Neural progenitor cell (in vitro differentiated cells): ENCODE measurements at regions not wholly inside any gene's neighbourhood (a gene's known extent, or its start where the extent isn't known, plus 50 kb on each side); places are given as distances from the start of the nearest gene placed in this dataset.

Experiments used
- DNase-seq: peaks from one replicate; pipeline ENCODE4 v3.0.0-alpha.2; 2016; ENCODE audit warnings: low spot score
- H2AFZ ChIP-seq: fragments of 200-600 bp; sonication (generic); replicated peaks from 2 replicates; pipeline ENCODE4 v1.6.1; 2016; ENCODE audit warnings: antibody characterized with exemption
- H3F3A ChIP-seq: fragments of 200-600 bp; sonication (generic); 2 replicates; pipeline ENCODE4 v1.6.1; 2016; ENCODE audit warnings: antibody characterized with exemption, low read depth
- H3K27ac ChIP-seq: fragments of 200-600 bp; sonication (generic); 2 replicates; pipeline ENCODE4 v1.5.1; 2016; ENCODE audit warnings: mild to moderate bottlenecking
- H3K27me3 ChIP-seq: fragments of 200-600 bp; sonication (generic); 2 replicates; pipeline ENCODE4 v1.6.1; 2016; ENCODE audit warnings: mild to moderate bottlenecking, moderate library complexity
- H3K36me3 ChIP-seq: fragments of 200-600 bp; sonication (generic); 2 replicates; pipeline ENCODE4 v1.5.1; 2016
- H3K4me1 ChIP-seq: fragments of 200-600 bp; sonication (generic); 2 replicates; pipeline ENCODE4 v1.6.1; 2016; ENCODE audit warnings: mixed run types
- H3K4me2 ChIP-seq: fragments of 200-600 bp; sonication (generic); 2 replicates; pipeline ENCODE4 v1.6.1; 2016
- H3K4me3 ChIP-seq: fragments of 200-600 bp; sonication (generic); 2 replicates; pipeline ENCODE4 v1.5.1; 2016
- H3K79me2 ChIP-seq: fragments of 200-600 bp; sonication (generic); 2 replicates; pipeline ENCODE4 v1.6.1; 2016; ENCODE audit warnings: low read depth
- H3K9ac ChIP-seq: fragments of 200-600 bp; sonication (generic); 2 replicates; pipeline ENCODE4 v1.6.1; 2016
- H3K9me3 ChIP-seq: fragments of 200-600 bp; sonication (generic); 2 replicates; pipeline ENCODE4 v1.5.1; 2016; ENCODE audit warnings: low read depth
- H4K20me1 ChIP-seq: fragments of 200-600 bp; sonication (generic); 2 replicates; pipeline ENCODE4 v1.6.1; 2016; ENCODE audit warnings: low read depth
- H3K27ac Mint-ChIP-seq: 3 replicates; pipeline ENCODE4 v1.8.0; 2021; ENCODE audit warnings: mixed read lengths
- H3K27me3 Mint-ChIP-seq: 2 replicates; pipeline ENCODE4 v1.8.0; 2022; ENCODE audit warnings: low read depth, mild to moderate bottlenecking, inconsistent platforms, moderate library complexity, mixed read lengths; ENCODE audit not compliant: insufficient read depth
- H3K36me3 Mint-ChIP-seq: 3 replicates; pipeline ENCODE4 v1.8.0; 2021; ENCODE audit warnings: mixed read lengths
- H3K4me1 Mint-ChIP-seq: 3 replicates; pipeline ENCODE4 v1.8.0; 2021; ENCODE audit warnings: mixed read lengths
- H3K4me3 Mint-ChIP-seq: 3 replicates; pipeline ENCODE4 v1.8.0; 2021; ENCODE audit warnings: mild to moderate bottlenecking, moderate library complexity, mixed read lengths
- H3K9me3 Mint-ChIP-seq: 3 replicates; pipeline ENCODE4 v1.8.0; 2020; ENCODE audit warnings: mixed read lengths
- CTCF ChIP-seq: fragments of 200-600 bp; sonication (generic); IDR thresholded peaks from 2 replicates; pipeline ENCODE4 v1.5.1; 2017; ENCODE audit warnings: antibody characterized with exemption, mild to moderate bottlenecking
- EZH2 ChIP-seq: fragments of 200-600 bp; sonication (generic); IDR thresholded peaks from 2 replicates; pipeline ENCODE4 v1.6.1; 2017; ENCODE audit warnings: antibody characterized with exemption, mild to moderate bottlenecking, moderate library complexity
- EZH2phosphoT487 ChIP-seq: fragments of 200-600 bp; sonication (generic); IDR thresholded peaks from 2 replicates; pipeline ENCODE4 v1.6.1; 2017; ENCODE audit warnings: antibody characterized with exemption

- H3K4me1 Mint-ChIP-seq = no peaks in the 10 kb centered on the region
These were observed 521.1 kb downstream of the NR2F2 start for GRCh38 chr15:96851613-96852012.

GRCh38 chr15:96858694-96859093 lies 528.2 kb downstream of the NR2F2 start:
- Mint-ChIP-seq H3K27me3 (peaks cover 2% of the 10 kb centered on the region), H3K4me3 (no peak overlapping the region), H3K4me1 (no peaks in the 10 kb centered on the region), H3K36me3 (no peaks in the 10 kb centered on the region), H3K9me3 (no peaks in the 10 kb centered on the region), H3K27ac (no peak overlapping the region)
- Histone ChIP-seq H3K79me2 (no peaks in the 10 kb centered on the region), H3K4me3 (no peak overlapping the region), H3K9me3 (no peaks in the 10 kb centered on the region), H3K9ac (no peak overlapping the region), H3K36me3 (no peaks in the 10 kb centered on the region), H3K27me3 (no peaks in the 10 kb centered on the region), H3K27ac (no peak overlapping the region), H3K4me1 (no peaks in the 10 kb centered on the region), H2AFZ (no peak overlapping the region), H4K20me1 (no peaks in the 10 kb centered on the region), H3F3A (no peaks in the 10 kb centered on the region), H3K4me2 (no peak overlapping the region)
- no peak for DNase-seq
- TF ChIP-seq EZH2phosphoT487 (no peak), EZH2 (no peak), CTCF (no peak)

More at GRCh38 chr15:96851613-96852012, 521.1 kb downstream of the NR2F2 start:
- Histone ChIP-seq H3K27me3 (no peaks in the 10 kb centered on the region), H3K36me3 (no peaks in the 10 kb centered on the region), H3K4me1 (no peaks in the 10 kb centered on the region), H3K4me3 (no peak overlapping the region), H4K20me1 (no peaks in the 10 kb centered on the region), H3K79me2 (no peaks in the 10 kb centered on the region), H3K27ac (no peak overlapping the region), H3K4me2 (no peak overlapping the region), H3F3A (no peaks in the 10 kb centered on the region), H3K9ac (no peak overlapping the region), H3K9me3 (no peaks in the 10 kb centered on the region), H2AFZ (no peak overlapping the region)
- no peak for TF ChIP-seq EZH2
- no peak for TF ChIP-seq EZH2phosphoT487
- TF ChIP-seq CTCF = no peak
- Mint-ChIP-seq H3K27ac (no peak overlapping the region), H3K9me3 (peaks cover 12% of the 10 kb centered on the region), H3K36me3 (no peaks in the 10 kb centered on the region), H3K4me3 (no peak overlapping the region), H3K27me3 (peaks cover 5% of the 10 kb centered on the region)
- DNase-seq = no peak

- Histone ChIP-seq H3K79me2 (no peaks in the 10 kb centered on the region), H2AFZ (no peak overlapping the region), H3K9ac (no peak overlapping the region), H3K9me3 (no peaks in the 10 kb centered on the region), H3F3A (no peaks in the 10 kb centered on the region), H3K36me3 (no peaks in the 10 kb centered on the region), H3K27me3 (no peaks in the 10 kb centered on the region), H3K27ac (no peak overlapping the region), H3K4me3 (no peak overlapping the region), H3K4me2 (no peak overlapping the region), H3K4me1 (no peaks in the 10 kb centered on the region), H4K20me1 (no peaks in the 10 kb centered on the region)
- no peak overlapping the region for H3K27ac Mint-ChIP-seq
- no peak overlapping the region for H3K4me3 Mint-ChIP-seq
- H3K36me3 Mint-ChIP-seq = no peaks in the 10 kb centered on the region
- no peaks in the 10 kb centered on the region for H3K4me1 Mint-ChIP-seq
- H3K9me3 Mint-ChIP-seq = peaks cover 2% of the 10 kb centered on the region
- H3K27me3 Mint-ChIP-seq = peaks cover 2% of the 10 kb centered on the region
- no peak for TF ChIP-seq EZH2
- TF ChIP-seq CTCF = no peak
- TF ChIP-seq EZH2phosphoT487 = no peak
- DNase-seq = no peak
These were observed 530.2 kb downstream of the NR2F2 start for GRCh38 chr15:96860741-96861140.

GRCh38 chr15:96867992-96868391 lies 537.5 kb downstream of the NR2F2 start:
- Histone ChIP-seq H2AFZ (no peak overlapping the region), H3K27me3 (no peaks in the 10 kb centered on the region), H3K36me3 (no peaks in the 10 kb centered on the region), H3K9ac (no peak overlapping the region), H3K9me3 (no peaks in the 10 kb centered on the region), H3K4me2 (no peak overlapping the region), H3K4me1 (peaks cover 8% of the 10 kb centered on the region), H4K20me1 (no peaks in the 10 kb centered on the region), H3F3A (no peaks in the 10 kb centered on the region), H3K79me2 (no peaks in the 10 kb centered on the region), H3K27ac (no peak overlapping the region), H3K4me3 (no peak overlapping the region)
- DNase-seq = no peak
- Mint-ChIP-seq H3K27ac (no peak overlapping the region), H3K4me1 (no peaks in the 10 kb centered on the region), H3K36me3 (peaks cover 2% of the 10 kb centered on the region), H3K27me3 (peaks cover 5% of the 10 kb centered on the region), H3K4me3 (no peak overlapping the region), H3K9me3 (peaks cover 29% of the 10 kb centered on the region)
- no peak for TF ChIP-seq EZH2
- no peak for TF ChIP-seq EZH2phosphoT487
- no peak for TF ChIP-seq CTCF
